DND-41 (cell line): ENCODE measurements at regions not wholly inside any gene's neighbourhood (a gene's known extent, or its start where the extent isn't known, plus 50 kb on each side); places are given as distances from the start of the nearest gene placed in this dataset.

Experiments used
- CTCF ChIP-seq: IDR thresholded peaks from 2 replicates; pipeline ENCODE4 v1.5.1; 2012; ENCODE audit warnings: borderline replicate concordance, low read length, moderate library complexity, mild to moderate bottlenecking; ENCODE audit not compliant: poor library complexity, severe bottlenecking; ENCODE audit errors: extremely low read depth
- EZH2 ChIP-seq: IDR thresholded peaks from 3 replicates; pipeline ENCODE4 v1.6.1; 2012; ENCODE audit warnings: borderline replicate concordance, low read depth, mild to moderate bottlenecking, moderate library complexity, low read length, inconsistent platforms; ENCODE audit not compliant: severe bottlenecking

DNA sequence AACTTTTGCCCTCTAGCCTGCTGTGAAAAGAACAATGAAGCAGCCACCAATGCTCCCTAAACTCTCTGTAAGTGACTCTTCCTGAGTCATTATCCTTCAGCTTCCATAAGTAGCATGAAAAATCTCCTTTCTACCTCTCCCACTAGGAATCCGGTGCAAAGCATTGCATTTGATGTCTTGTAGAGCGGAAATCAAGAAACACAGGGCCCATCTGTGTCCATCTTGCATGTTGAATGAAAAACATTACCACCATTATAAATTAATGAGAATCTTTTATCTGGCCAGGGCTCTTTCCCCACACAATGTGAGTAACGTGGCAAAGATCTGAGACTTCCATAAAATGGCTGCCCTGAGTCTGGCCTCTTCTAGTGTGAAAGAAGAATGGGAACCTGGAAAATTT is 324.4 kb downstream of the ADGRL2 start:
- TF ChIP-seq CTCF (no peak), EZH2 (no peak)
